ENCODE measurements at regions not wholly inside any gene's neighbourhood (a gene's known extent, or its start where the extent isn't known, plus 50 kb on each side); places are given as distances from the start of the nearest gene placed in this dataset.

DNA sequence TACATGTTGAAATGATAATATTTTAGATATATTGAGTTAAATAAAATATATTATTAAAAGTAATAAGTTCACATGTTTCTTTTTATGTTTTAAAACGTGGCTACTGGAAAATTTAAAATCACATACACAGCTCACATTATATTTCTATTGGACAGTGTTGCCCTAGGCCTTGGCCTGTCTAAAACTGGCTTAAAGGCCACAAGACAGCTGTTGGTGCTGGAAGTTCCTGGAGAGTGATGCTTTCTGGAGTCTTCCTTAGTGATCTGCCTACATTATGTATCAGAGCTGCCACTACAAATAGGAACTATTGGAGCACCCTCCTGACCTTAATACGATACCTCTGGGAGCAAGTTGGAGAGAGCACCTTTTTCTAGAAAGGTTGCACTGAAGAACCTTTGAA is 254.1 kb upstream of the C2CD4B start:
- TF ChIP-seq, protein P1, sequence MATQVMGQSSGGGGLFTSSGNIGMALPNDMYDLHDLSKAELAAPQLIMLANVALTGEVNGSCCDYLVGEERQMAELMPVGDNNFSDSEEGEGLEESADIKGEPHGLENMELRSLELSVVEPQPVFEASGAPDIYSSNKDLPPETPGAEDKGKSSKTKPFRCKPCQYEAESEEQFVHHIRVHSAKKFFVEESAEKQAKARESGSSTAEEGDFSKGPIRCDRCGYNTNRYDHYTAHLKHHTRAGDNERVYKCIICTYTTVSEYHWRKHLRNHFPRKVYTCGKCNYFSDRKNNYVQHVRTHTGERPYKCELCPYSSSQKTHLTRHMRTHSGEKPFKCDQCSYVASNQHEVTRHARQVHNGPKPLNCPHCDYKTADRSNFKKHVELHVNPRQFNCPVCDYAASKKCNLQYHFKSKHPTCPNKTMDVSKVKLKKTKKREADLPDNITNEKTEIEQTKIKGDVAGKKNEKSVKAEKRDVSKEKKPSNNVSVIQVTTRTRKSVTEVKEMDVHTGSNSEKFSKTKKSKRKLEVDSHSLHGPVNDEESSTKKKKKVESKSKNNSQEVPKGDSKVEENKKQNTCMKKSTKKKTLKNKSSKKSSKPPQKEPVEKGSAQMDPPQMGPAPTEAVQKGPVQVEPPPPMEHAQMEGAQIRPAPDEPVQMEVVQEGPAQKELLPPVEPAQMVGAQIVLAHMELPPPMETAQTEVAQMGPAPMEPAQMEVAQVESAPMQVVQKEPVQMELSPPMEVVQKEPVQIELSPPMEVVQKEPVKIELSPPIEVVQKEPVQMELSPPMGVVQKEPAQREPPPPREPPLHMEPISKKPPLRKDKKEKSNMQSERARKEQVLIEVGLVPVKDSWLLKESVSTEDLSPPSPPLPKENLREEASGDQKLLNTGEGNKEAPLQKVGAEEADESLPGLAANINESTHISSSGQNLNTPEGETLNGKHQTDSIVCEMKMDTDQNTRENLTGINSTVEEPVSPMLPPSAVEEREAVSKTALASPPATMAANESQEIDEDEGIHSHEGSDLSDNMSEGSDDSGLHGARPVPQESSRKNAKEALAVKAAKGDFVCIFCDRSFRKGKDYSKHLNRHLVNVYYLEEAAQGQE (IDR thresholded peaks at IDR 0.05) = no peak
- TF ChIP-seq, protein P2, sequence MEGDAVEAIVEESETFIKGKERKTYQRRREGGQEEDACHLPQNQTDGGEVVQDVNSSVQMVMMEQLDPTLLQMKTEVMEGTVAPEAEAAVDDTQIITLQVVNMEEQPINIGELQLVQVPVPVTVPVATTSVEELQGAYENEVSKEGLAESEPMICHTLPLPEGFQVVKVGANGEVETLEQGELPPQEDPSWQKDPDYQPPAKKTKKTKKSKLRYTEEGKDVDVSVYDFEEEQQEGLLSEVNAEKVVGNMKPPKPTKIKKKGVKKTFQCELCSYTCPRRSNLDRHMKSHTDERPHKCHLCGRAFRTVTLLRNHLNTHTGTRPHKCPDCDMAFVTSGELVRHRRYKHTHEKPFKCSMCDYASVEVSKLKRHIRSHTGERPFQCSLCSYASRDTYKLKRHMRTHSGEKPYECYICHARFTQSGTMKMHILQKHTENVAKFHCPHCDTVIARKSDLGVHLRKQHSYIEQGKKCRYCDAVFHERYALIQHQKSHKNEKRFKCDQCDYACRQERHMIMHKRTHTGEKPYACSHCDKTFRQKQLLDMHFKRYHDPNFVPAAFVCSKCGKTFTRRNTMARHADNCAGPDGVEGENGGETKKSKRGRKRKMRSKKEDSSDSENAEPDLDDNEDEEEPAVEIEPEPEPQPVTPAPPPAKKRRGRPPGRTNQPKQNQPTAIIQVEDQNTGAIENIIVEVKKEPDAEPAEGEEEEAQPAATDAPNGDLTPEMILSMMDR (IDR thresholded peaks at IDR 0.05; ENCODE audit: low read depth, low read length, missing input control) = no peak

Measured in liver (tissue), 2 donors.